ENCODE measurements at regions not wholly inside any gene's neighbourhood (a gene's known extent, or its start where the extent isn't known, plus 50 kb on each side); places are given as distances from the start of the nearest gene placed in this dataset.

GRCh38 chr9:75213765-75214164 is 125.5 kb downstream of the OSTF1 start:
- no peak for DNase-seq (ENCODE audit: extremely low read depth, insufficient read length)
- Histone ChIP-seq H3K27me3 (replicated peaks; ENCODE audit: control insufficient read depth, insufficient read depth, low read length) (no peaks in the 10 kb centered on the region), H3K4me3 (replicated peaks; ENCODE audit: low read depth, low read length) (no peak overlapping the region), H3K36me3 (ENCODE audit: control insufficient read depth, insufficient read depth, low read length) (no peaks in the 10 kb centered on the region)
- TF ChIP-seq CTCF (IDR thresholded peaks at IDR 0.05; ENCODE audit: insufficient read depth, low read length, poor library complexity, severe bottlenecking), result no peak

GRCh38 chr9:75226403-75227139 is 138.3 kb downstream of the OSTF1 start:
- no peak for TF ChIP-seq CTCF (IDR thresholded peaks at IDR 0.05; ENCODE audit: insufficient read depth, low read length, poor library complexity, severe bottlenecking)
- Histone ChIP-seq H3K27me3 (replicated peaks; ENCODE audit: control insufficient read depth, insufficient read depth, low read length) (no peaks in the 10 kb centered on the region), H3K4me3 (replicated peaks; ENCODE audit: low read depth, low read length) (no peak overlapping the region), H3K36me3 (ENCODE audit: control insufficient read depth, insufficient read depth, low read length) (no peaks in the 10 kb centered on the region)
- no peak for DNase-seq (ENCODE audit: extremely low read depth, insufficient read length)

- Histone ChIP-seq H3K36me3 (ENCODE audit: control insufficient read depth, insufficient read depth, low read length) (no peaks in the 10 kb centered on the region), H3K4me3 (replicated peaks; ENCODE audit: low read depth, low read length) (no peak overlapping the region), H3K27me3 (replicated peaks; ENCODE audit: control insufficient read depth, insufficient read depth, low read length) (no peaks in the 10 kb centered on the region)
- TF ChIP-seq CTCF (IDR thresholded peaks at IDR 0.05; ENCODE audit: insufficient read depth, low read length, poor library complexity, severe bottlenecking), result no peak
- DNase-seq (ENCODE audit: extremely low read depth, insufficient read length), result no peak
Measured at GRCh38 chr9:75228893-75229292, 140.6 kb downstream of the OSTF1 start.

- no peak for TF ChIP-seq CTCF (IDR thresholded peaks at IDR 0.05; ENCODE audit: insufficient read depth, low read length, poor library complexity, severe bottlenecking)
- Histone ChIP-seq H3K36me3 (ENCODE audit: control insufficient read depth, insufficient read depth, low read length) (no peaks in the 10 kb centered on the region), H3K27me3 (replicated peaks; ENCODE audit: control insufficient read depth, insufficient read depth, low read length) (no peaks in the 10 kb centered on the region), H3K4me3 (replicated peaks; ENCODE audit: low read depth, low read length) (no peak overlapping the region)
- no peak for DNase-seq (ENCODE audit: extremely low read depth, insufficient read length)
Measured at GRCh38 chr9:75229605-75230332, 141.5 kb downstream of the OSTF1 start.

GRCh38 chr9:75230469-75230868 is 142.2 kb downstream of the OSTF1 start:
- Histone ChIP-seq H3K4me3 (replicated peaks; ENCODE audit: low read depth, low read length) (no peak overlapping the region), H3K27me3 (replicated peaks; ENCODE audit: control insufficient read depth, insufficient read depth, low read length) (no peaks in the 10 kb centered on the region), H3K36me3 (ENCODE audit: control insufficient read depth, insufficient read depth, low read length) (no peaks in the 10 kb centered on the region)
- no peak for TF ChIP-seq CTCF (IDR thresholded peaks at IDR 0.05; ENCODE audit: insufficient read depth, low read length, poor library complexity, severe bottlenecking)
- DNase-seq (ENCODE audit: extremely low read depth, insufficient read length), result no peak

All from GM06990 (cell line).